ENCODE measurements at regions not wholly inside any gene's neighbourhood (a gene's known extent, or its start where the extent isn't known, plus 50 kb on each side); places are given as distances from the start of the nearest gene placed in this dataset.

DNA sequence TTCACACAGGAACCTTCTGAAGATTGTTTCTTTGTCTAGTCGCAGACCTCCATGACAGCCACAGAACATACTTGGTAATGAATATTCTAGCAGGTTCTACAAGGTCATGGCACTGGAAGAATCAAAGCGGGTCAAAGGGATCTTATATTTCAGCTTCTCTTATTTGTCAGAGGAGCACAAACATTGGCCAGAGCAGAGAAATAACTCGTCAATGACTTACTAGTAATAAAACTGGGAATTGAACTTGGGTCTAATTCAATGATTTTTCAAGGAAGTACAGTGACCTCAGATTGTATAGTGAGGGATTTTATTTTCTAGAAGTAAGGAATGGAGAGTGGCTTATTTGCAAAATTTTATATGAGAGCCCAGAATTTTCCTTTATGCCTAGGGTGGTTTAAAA lies 290.8 kb upstream of the PLXNA2 start:
- TF ChIP-seq, protein P1, sequence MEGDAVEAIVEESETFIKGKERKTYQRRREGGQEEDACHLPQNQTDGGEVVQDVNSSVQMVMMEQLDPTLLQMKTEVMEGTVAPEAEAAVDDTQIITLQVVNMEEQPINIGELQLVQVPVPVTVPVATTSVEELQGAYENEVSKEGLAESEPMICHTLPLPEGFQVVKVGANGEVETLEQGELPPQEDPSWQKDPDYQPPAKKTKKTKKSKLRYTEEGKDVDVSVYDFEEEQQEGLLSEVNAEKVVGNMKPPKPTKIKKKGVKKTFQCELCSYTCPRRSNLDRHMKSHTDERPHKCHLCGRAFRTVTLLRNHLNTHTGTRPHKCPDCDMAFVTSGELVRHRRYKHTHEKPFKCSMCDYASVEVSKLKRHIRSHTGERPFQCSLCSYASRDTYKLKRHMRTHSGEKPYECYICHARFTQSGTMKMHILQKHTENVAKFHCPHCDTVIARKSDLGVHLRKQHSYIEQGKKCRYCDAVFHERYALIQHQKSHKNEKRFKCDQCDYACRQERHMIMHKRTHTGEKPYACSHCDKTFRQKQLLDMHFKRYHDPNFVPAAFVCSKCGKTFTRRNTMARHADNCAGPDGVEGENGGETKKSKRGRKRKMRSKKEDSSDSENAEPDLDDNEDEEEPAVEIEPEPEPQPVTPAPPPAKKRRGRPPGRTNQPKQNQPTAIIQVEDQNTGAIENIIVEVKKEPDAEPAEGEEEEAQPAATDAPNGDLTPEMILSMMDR (IDR thresholded peaks at IDR 0.05): no peak
- no peaks in the 10 kb centered on the region for H3K36me3 ChIP-seq

DNA sequence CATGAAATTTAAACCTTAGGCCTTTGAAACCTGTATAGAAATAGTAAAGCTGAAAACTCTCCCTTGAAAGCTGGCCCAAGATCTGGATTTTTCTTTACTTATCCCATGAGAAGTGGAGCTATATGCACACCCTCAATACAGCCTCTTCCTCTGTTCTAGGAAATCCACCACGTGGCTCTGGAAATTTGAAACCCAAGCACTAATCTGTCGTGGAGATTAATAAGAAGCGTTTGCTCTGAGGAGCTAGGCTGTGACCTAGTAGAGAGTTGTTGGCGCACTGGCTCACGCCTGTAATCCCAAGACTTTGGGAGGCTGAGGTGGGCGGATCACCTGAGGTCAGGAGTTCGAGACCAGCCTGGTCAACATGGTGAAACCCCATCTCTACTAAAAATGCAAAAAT lies 291.3 kb upstream of the PLXNA2 start:
- Histone ChIP-seq H3K27me3 (peaks cover 0 to 24% of the 10 kb centered on the region in 2 donors), H3K36me3 (no peaks in the 10 kb centered on the region), H3K9me3 (no peaks in the 10 kb centered on the region), H3K27ac (no peak overlapping the region), H3K4me3 (no peak overlapping the region), H3K4me1 (no peaks in the 10 kb centered on the region)
- DNase-seq: no peak
- intact Hi-C loops (cut with DNase I): no loop called here
- no peak for ATAC-seq
- TF ChIP-seq, protein P1 (IDR thresholded peaks at IDR 0.05): no peak

More for the DNA sequence above, 290.8 kb upstream of the PLXNA2 start:
- no peak overlapping the region for H3K27ac ChIP-seq
- H3K27me3 ChIP-seq: peaks cover 0 to 27% of the 10 kb centered on the region in 2 donors
- intact Hi-C loops (cut with DNase I): no loop called here
- H3K9me3 ChIP-seq: no peaks in the 10 kb centered on the region
- DNase-seq (no peak), ATAC-seq (no peak)
- no peak overlapping the region for H3K4me3 ChIP-seq
- H3K4me1 ChIP-seq: no peaks in the 10 kb centered on the region

DNA sequence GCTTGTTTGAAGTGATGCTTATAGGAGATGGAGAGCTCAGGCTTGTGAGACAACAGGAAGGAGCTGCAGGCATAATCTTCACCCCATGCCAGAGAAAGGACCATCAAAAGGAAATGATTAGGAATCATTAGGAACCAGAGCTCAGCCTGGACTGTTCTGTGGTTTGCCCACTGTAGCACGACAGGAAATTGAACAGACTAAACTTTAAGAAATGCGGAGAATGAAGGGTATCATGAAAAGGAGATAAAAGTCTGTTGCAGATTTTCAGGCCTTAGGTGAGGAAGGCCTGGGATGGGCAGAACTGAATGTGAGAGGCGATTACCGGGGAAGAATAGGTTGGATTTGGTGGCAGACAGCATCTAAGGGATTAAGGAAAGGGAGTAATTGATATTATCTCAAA lies 292.0 kb upstream of the PLXNA2 start:
- H3K27me3 ChIP-seq: peaks cover 0 to 21% of the 10 kb centered on the region in 2 donors
- ATAC-seq (no peak), DNase-seq (no peak)
- TF ChIP-seq, protein P1 (IDR thresholded peaks at IDR 0.05): no peak
- no peaks in the 10 kb centered on the region for H3K36me3 ChIP-seq
- intact Hi-C loops (cut with DNase I): no loop called here
- no peaks in the 10 kb centered on the region for H3K9me3 ChIP-seq
- H3K4me1 ChIP-seq: no peaks in the 10 kb centered on the region
- no peak overlapping the region for H3K4me3 ChIP-seq
- no peak overlapping the region for H3K27ac ChIP-seq

DNA sequence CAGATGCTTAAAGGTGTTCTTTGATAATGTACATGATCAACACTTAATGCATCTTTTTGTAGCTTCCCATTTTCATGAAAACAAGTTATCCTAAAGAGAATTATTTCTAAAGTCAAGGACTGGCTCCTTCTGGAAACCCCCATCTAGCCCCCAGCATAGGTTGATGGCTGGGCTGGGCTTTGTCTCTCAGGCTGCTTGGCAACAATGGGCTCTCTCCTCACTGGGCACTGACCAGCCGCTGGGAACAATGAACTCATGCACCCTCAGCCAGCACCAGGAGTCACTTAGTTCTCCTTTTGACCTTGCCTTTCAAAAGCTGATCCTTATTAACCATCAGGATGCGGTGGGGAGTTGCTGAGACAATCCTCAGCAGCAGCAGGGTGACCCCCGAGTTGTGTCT lies 293.0 kb upstream of the PLXNA2 start:
- Histone ChIP-seq H3K27me3 (peaks cover 0 to 12% of the 10 kb centered on the region in 2 donors), H3K9me3 (no peaks in the 10 kb centered on the region), H3K4me3 (no peak overlapping the region), H3K36me3 (no peaks in the 10 kb centered on the region), H3K27ac (no peak overlapping the region), H3K4me1 (no peaks in the 10 kb centered on the region)
- ATAC-seq: no peak
- TF ChIP-seq, protein P1 (IDR thresholded peaks at IDR 0.05): no peak
- DNase-seq: no peak
- intact Hi-C loops (cut with DNase I): no loop called here

DNA sequence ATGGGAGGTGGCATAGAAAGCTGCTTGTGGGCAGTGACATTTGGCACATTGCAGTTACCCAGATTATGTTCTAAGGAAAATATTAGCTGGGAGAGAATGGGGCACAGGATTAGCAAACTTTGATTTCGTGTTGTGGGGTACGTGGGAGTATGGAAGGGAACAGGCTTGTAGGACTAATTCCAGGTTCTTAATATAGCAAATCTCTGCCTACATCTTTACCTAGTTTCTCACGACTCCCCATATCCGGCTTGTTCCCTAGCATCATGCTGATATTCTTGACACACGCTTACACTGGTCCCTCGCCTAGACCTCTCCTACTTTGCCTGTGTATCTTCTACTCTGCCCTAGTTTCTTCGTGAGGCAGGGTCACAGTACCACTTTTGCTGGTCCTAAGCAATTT lies 293.9 kb upstream of the PLXNA2 start:
- no peaks in the 10 kb centered on the region for H3K9me3 ChIP-seq
- H3K4me3 ChIP-seq: no peak overlapping the region
- no peaks in the 10 kb centered on the region for H3K4me1 ChIP-seq
- DNase-seq (no peak), ATAC-seq (no peak)
- H3K27me3 ChIP-seq: peaks cover 0 to 8% of the 10 kb centered on the region in 2 donors
- no peaks in the 10 kb centered on the region for H3K36me3 ChIP-seq
- intact Hi-C loops (cut with DNase I): no loop called here
- H3K27ac ChIP-seq: peak overlapping the region in 1 of 2 donors; percentile 75
- TF ChIP-seq, protein P1 (IDR thresholded peaks at IDR 0.05): no peak

All from left lung (tissue), 4 donors.